Kidney epithelial cell (primary cell): ENCODE measurements at regions not wholly inside any gene's neighbourhood (a gene's known extent, or its start where the extent isn't known, plus 50 kb on each side); places are given as distances from the start of the nearest gene placed in this dataset.

Experiments
- DNase-seq: peaks from one replicate; pipeline ENCODE4 v3.0.0-alpha.2; 2010; ENCODE audit warnings: low read depth
- H3K27me3 ChIP-seq: 2 replicates; pipeline ENCODE4 v1.6.0; 2011; ENCODE audit warnings: low read length; ENCODE audit not compliant: control insufficient read depth, insufficient read depth
- H3K36me3 ChIP-seq: 2 replicates; pipeline ENCODE4 v1.5.1; 2011; ENCODE audit warnings: low read length; ENCODE audit not compliant: control insufficient read depth, insufficient read depth
- H3K4me3 ChIP-seq: 2 replicates; pipeline ENCODE4 v1.5.1; 2011; ENCODE audit warnings: low read depth, mild to moderate bottlenecking, control low read depth, low read length
- CTCF ChIP-seq: IDR thresholded peaks from 2 replicates; pipeline ENCODE4 v1.5.1; 2011; ENCODE audit warnings: mild to moderate bottlenecking, moderate library complexity, low read length, control low read depth, inconsistent platforms; ENCODE audit not compliant: insufficient read depth, poor library complexity, severe bottlenecking

GRCh38 chr11:94676814-94677213 lies 91.3 kb upstream of the AMOTL1 start:
- TF ChIP-seq CTCF, result no peak
- H3K27me3 ChIP-seq, result no peaks in the 10 kb centered on the region
- no peak for DNase-seq
- no peaks in the 10 kb centered on the region for H3K36me3 ChIP-seq
- no peak overlapping the region for H3K4me3 ChIP-seq

DNA sequence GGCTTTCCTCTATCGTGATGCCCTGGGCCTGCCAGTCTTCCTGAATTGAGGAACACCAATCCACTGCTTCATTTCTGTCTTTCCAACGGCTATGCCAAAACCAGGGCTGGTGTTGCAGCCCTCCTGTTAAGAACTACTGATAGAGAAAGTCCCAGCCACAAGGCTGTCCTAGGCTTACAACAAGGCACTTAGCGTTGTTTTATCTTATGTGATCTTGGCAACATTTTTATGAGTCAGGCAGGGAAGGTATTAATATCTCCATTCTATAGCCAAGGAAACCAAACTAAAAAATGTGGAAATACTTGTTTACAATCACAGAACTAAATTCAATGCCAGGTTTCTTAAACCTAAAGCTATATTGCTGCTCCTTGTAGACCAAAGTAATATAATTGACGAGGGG lies 89.9 kb upstream of the AMOTL1 start:
- H3K36me3 ChIP-seq, result no peaks in the 10 kb centered on the region
- DNase-seq, result no peak
- H3K4me3 ChIP-seq, result no peak overlapping the region
- no peak for TF ChIP-seq CTCF
- H3K27me3 ChIP-seq, result no peaks in the 10 kb centered on the region

DNA sequence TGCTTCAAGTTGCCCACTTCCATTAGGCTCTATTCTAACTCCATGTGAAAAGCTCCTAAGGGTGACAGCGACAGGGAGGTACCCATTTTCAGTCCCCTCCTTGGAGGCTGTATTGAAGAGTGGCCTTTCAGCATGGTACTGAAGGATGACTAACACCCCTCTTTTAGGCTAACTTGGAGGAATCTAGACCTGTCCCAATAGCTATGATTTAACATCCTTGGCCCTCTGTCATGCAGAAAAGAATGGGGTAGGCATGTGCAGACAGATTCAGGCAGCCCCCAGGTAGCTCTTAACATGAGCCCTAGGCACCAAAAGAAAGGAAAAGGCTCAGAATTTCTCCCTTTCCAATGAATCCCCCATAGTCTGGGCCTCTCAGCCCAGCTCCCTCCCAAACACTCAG lies 89.3 kb upstream of the AMOTL1 start:
- no peaks in the 10 kb centered on the region for H3K36me3 ChIP-seq
- TF ChIP-seq CTCF, result no peak
- no peak for DNase-seq
- H3K4me3 ChIP-seq, result no peak overlapping the region
- no peaks in the 10 kb centered on the region for H3K27me3 ChIP-seq

- Histone ChIP-seq H3K27me3 (no peaks in the 10 kb centered on the region), H3K4me3 (no peak overlapping the region), H3K36me3 (no peaks in the 10 kb centered on the region)
- DNase-seq, result no peak
- TF ChIP-seq CTCF, result no peak
Observed at GRCh38 chr11:94680426-94680825, 87.7 kb upstream of the AMOTL1 start.

DNA sequence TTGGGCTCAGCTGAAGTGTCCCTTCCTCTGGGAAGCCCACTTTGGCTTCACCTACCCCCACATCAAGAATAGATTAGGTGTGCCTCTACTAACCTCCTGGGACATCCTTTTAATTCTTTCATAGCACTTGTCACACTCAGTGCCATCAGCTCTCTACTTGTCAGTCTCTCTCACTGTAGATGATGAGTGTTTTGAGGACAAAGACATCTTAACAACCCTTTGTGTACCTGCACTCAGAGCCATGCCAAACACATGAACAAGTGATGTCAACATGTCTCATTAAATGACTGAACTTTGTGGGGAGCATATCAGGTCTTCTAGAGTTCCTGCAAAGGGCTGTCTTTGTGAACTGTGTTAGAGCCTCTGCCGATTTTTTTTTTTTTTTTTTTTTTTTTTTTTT lies 87.0 kb upstream of the AMOTL1 start:
- Histone ChIP-seq H3K4me3 (no peak overlapping the region), H3K36me3 (no peaks in the 10 kb centered on the region), H3K27me3 (no peaks in the 10 kb centered on the region)
- no peak for TF ChIP-seq CTCF
- no peak for DNase-seq

DNA sequence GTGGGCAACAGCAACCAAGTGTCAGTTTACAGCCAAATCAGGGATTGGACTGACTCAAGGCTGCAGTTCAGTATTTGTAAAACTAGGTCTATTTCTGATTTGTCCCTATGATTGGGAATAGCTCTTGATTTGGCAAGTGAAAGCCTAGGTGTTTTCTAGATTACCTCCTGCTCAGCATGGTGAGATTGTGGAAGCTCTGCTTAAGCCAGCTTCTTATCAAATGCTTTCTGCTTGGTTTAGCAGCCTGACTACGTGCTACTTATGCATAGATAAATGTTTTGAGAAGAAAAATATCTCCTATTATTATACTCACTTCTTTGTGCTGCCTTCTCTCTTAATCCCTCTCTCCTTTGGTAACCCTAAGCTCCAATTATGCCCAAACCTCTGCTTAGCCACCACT lies 86.3 kb upstream of the AMOTL1 start:
- TF ChIP-seq CTCF, result no peak
- H3K4me3 ChIP-seq, result no peak overlapping the region
- no peaks in the 10 kb centered on the region for H3K36me3 ChIP-seq
- H3K27me3 ChIP-seq, result no peaks in the 10 kb centered on the region
- no peak for DNase-seq
